Right kidney (tissue), 1 donor: ENCODE measurements at regions not wholly inside any gene's neighbourhood (a gene's known extent, or its start where the extent isn't known, plus 50 kb on each side); places are given as distances from the start of the nearest gene placed in this dataset.

ENCODE experiments used
- DNase-seq: peaks from one replicate; pipeline ENCODE4 v3.0.0-alpha.2; 2016

DNA sequence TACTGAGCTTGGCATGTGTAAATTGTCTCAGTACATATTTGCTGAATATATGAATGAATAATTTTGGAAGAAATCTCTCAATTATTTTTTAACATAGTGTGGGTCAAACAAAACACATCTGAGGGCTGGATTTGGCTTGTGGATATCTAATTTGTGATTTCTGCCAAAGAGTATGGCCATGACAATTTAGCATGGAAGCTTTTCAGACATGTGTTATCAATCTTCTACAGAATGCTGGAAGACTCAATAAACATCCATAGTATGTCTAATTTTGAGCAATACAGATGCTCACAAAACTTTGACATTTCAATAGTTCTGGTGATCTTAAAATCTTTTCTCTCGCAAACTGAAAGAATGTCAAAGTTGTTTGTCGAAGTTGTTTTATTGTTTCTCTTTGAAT is 214.1 kb upstream of the ANKH start:
- DNase-seq: no peak

DNA sequence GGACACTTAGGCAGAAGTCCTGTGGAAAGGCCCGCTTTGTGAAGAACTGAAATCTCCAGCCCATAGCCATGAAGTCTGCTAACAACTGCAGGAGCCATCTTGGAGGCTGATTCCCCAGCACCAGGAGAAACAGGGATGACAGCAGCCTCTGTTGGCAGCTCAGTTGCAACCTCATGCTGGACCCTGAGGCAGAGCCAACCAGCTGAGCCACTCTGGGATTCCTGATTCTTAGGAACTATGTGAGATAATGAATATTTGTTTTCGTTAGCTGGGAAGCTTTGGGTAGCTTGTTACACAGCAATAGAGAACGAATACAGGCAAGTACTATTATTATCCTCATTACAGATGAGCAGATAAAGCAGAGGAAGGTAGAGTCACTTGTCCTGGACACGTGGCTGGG is 210.5 kb upstream of the ANKH start:
- no peak for DNase-seq

DNA sequence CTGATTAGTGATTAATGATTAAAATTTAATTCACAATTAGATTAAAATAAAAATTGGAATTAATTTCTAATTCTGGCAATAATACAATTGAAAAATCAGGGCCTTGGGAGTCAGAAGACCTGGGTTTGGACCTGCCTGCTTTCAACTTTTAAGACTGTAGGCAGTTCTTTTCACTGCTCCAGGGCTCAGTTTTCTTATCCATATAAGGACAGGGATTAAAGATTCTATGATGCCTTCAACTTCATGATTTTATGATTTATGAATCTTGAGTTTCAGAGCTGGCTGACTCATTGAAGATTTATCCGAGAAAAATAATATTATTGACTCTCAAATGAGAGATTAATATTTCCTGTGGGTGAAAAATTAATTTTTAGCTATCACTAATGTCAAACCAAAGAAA is 208.6 kb upstream of the ANKH start:
- no peak for DNase-seq

DNA sequence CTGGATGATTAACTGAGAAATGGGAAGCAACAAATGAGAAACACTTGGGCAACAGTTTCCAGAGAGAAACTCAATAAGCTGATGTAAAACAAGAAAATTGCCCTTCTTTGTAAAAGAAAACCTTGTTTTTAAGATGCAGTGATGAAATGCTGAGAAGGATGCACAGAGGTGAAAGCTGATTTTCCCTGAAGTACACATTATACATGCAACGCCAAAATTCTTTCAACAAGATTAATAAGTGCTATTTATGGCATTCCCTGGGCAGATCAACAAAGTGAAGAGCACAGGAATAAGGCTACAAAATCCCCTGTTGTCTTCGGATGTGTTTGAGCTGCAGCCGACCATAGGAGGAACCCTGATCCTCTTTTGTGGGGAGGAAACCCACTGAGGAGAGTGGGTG is 208.0 kb upstream of the ANKH start:
- no peak for DNase-seq

DNA sequence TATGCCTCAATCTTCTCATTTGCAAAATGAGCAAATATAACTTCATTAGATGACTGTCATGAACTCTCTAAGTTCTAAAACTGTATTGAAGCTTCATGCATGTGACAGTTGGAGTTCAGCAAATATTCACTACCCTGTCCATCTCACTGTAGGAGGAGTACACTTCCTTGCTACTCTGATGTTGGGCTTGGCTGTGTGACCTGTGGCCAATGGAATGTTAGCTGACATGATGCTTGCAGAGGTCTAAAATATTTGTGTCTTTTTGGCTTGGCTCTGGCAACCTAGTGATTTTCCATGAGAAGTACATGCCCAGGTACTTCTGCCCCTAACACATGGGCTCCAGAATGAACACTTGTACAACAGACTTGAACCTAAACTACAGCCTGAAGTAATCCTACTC is 203.1 kb upstream of the ANKH start:
- DNase-seq: no peak

DNA sequence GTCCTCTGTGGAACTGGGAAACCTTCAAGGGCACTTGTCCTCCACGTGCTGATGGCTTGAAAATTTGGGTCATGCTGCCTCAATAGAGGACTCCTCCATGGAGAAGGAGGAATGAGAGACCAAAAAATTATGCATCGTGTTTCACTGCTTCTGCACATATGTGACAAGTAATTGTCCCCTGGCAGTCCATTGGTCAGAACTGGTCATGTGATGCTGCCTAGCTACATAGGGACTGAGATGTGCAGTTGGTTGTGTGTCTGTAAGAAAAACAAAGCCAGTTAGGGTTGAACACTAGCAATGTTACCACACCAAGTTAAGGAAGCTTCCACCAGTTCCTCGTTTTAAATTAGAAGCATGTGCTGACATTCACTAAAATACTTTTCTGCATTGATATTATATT is 201.9 kb upstream of the ANKH start:
- DNase-seq: no peak

DNA sequence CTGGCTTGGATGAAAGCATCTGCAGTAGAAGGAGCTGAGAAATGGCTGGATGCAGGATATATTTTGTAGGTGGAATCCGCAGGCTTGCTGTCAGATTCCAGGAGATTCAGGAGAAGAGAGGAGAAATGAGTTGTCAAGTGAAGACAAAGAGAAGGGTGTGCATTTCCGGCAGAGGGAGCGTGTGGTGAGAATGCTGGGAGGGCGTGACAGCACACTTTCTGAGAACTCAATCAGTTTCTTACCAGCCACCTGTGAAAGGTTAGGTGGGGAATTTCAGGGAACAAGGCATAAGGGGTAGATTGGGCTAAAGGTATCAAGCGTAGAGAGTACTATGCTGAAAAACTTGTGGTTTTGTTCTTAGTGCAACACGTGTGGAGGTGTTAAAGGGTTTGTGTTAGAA is 199.3 kb upstream of the ANKH start:
- DNase-seq: no peak

DNA sequence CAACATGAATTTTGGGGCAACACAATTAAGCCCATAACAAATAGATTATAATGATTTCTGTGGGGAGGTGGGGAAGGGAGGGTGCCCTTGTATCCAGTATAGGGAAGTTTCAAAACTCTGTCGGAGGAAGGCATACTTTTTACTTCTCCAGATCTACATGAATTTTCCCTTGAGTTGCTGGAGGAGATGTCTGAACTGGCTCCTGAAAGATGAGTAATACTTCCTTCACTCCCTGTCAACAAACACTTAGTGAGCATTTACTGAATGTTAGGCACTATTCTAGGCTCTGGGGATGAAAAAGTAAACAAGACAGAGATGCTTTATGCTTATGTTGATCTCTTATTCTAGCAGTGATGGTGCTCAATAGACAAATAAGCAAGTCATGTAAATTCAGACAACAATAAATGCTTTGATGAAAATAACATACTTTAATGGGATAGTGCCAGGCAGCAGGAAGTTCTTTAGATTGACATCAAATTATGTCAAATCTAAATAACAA is 197.9 kb upstream of the ANKH start:
- no peak for DNase-seq

DNA sequence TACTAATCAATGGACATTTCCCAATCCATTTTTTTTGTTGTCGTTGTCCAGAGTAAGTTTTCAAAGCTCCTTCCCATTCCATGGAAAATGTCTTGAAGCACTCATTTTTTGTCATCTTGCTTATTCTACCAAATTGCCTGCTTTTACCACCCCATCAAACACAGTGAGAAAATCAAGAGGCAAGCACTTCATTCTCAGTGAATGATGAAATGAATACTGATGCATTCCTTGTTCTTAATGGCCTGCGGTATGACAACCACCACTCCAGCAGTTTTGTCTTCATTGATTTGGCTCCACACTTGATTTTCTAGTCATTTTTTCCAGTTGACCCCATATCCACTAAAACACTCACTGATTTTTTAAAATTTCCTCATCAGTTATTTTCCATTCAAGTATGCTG is 193.5 kb upstream of the ANKH start:
- DNase-seq: no peak

DNA sequence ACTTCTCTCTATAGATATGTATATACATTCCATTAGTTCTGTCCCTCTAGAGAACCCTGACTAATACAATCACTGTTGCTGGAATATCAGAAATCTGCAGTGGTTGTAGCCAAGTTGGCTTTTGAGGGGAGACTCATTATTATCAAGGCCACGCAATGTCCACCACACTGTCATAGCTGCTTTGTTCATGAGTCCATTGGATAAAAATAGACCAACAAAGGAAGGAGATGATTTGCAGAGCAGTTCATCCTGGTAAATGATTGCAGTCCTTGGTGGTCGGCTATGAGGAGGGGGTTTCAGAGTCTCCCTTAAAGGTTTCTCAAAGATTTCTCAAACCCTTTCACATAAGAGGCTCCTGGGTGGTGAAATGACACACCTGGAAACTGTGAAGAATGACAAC is 192.8 kb upstream of the ANKH start:
- no peak for DNase-seq

DNA sequence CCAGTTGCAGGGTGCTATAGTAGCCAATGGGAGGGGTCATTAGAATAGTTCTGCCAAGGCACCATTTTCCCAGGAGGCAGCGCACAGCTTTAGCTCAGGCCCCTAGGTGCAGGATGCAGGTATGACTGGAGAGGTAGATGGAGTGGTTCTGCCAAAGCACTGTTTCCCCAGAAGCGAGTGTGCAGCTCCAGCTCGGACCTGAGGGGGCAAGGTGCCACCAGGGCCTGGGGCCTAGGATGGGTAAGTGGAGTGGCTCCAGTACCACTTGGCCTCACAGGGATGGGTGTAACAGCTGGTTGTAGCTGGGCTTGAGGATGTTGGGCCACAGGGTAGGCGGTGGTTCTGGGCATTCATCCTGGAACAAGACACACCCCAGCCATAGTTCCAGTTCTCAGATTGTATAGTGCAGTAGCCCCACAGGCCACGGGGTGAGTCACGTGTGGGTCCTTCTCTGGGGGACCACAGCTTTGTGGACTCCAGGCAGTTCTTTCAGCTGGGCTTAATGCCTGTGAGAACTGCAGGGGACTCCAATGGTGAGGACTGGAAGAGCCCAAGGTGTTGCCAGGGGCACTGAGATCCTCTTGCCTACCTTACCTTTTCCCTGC is 185.5 kb upstream of the ANKH start:
- no peak for DNase-seq

DNA sequence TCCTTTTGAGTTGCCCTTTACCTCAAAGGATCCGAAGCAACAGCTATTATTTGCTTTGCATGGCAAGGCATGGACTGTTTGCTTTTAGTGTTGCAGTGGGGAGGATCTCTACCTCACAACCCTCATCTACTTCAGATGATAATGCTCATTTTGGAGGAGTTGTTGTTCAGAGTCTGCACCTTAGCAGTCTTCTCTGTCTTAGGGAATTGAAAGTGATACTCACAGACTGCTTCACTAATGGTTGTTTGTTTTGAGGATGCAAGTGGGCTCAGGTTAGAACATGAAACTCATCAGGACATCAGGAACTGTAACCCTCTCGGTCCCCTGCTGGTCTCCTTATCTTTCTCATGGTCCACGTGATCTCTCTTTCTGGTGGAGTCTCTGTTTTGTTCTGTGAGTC is 172.9 kb upstream of the ANKH start:
- no peak for DNase-seq

DNA sequence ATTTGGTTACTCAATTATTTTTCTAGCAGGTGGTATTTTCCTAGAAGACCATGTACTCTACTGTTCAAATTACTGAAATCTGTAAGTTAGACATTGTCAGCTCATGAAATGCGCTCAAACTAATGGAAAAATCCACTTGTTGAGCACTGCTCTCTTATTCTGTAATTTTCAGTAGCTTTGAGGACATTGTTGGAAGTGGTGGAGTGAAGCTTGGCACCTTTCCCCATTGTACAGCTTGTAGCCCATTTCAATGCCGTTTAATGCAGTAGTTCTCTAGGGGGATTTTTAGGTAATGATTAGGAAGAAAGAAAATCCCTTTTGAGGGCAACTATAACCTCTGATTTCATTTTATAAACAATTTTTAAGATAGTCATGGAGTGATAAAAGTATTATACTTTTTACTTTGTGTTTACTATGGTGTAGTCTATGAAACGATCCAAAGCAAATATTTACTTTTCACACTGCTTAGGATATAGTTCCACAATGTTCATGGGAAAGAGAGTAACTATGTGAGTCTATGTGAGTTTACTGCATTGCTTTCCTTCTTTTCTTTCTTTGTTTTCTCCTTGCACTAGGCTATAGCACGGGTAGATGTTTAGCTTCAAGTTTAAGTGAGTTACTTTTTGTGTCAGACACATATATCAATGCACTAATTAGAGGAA is 165.8 kb upstream of the ANKH start:
- no peak for DNase-seq

DNA sequence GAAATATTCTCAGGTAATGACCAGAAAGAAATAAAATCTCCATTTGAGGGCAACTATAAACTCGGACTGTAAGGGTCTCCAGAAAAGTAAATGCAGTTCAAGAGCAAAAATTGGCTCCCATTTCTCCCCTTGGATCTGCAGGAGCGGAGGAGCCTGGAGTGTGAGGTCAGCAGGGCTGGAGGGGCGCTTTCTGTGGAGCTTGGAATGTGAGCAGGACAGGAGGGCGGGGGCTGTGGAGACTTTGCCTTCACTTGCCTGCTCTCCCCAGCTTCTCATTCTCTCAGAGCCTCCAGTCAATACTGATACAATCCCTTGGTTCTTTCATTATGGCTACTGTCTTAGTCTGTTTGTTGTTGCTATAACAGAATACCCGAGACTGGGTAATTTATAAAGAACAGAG is 162.8 kb upstream of the ANKH start:
- DNase-seq: no peak

DNA sequence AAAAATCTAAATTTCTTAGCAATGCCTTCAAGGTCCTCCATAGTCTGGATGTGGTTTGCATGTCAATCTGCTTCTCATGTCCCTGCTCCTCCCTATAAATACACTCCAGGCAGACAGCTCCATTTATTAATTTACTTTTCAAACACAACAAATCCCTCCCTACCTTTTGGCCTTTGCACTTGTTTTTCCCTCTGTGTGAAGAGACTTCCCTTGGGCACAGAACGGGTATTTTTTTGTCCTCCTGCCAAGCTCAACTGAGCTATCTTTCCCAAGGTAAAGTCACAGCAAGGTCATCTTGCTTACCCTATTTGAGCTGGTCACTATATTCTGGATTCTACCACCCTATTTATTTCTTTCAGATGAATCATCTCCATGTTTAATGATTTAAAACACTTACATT is 159.6 kb upstream of the ANKH start:
- no peak for DNase-seq

DNA sequence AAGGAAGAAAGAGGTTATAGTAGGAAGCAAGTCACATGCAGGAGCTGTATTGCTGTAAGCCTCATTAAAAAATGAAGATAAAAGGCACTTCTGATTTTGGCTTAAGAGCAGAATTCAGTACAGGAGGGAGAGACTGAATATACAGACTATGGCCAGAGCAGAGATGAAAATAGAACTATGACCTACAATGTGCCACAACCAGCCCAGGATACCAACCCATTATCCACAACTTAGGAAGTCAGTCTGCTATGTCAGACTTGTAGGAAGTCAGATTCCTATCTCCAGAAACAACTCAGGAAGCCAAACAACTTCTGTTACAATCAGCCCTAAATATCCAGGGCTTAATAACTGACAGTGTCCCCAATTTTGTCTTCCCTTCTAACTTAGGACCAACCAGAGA is 156.2 kb upstream of the ANKH start:
- no peak for DNase-seq

DNA sequence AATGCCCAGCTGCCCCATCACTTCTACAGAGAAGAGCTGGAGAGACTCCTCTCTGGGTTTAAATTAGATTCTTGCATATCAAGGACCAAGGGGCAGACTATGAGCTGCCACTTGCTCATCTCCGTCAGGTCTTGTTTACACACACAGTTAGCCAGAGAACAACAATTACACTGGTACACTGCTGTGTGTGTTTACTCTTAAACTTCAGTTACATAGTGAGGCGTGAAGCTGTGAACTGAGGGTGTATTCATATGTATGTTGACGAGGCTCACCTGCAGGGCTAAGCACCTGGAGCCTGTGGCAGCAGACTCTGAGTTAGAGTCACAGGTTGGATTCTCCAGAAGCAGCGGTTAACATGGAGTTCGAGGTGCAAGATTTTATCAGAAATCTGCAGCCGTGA is 155.4 kb upstream of the ANKH start:
- no peak for DNase-seq

DNA sequence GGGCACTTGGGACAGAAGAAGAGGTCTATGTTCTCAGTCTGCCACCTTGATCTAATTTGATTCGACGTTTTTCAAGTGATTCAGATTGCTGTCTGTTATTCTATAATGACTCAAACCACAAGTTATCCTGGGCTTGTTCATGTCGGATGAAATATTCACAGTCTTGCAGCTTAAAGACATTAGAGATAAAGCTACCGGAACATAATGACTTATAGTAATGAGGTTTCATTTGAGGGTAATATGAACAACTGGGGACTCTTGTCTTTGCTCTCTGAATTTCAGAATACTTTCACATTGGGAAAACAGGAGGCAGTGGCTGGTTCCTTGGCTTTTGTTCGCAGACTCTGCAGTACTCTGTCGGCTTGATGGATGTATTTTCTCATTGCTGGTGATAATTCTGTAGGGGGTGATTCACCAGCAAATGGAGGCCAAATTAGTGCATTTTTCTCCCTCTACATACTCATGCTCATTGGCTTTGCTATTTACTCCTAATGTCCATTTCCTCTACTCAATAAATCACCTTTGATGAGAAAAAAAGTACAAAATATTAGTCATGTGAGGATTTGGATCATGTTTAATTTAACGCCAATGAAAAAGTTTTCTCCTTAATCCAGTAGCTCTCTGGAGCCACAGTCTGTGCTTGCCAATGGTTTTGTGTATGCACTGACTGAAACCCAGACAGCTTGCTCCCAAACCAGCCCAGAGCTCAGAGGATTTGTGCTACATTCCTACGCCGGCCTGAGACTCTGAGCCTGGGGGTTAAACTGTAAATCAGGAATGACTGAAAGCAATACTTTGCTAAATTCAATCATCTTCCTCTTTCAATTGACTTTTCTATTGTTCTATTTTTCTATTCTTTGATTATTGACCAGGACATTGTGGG is 154.7 kb upstream of the ANKH start:
- DNase-seq: no peak

DNA sequence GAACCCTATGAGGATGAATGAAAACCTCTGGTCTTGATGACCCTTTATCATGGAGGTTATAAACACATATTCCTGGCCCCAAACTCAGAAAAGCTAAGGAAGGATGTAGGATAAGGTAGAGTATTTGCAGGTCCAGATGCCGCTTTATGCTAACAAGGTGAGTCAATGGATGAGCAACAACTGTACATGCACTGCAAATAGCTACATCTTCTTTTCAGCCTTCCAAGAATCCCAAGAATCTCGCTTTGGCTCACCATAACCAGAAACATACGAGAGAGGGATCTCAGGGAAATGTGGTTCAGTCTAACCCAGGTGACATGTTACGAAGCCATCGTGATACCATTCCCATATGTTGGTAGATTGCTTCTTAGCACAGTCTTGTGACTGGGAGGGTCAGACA is 152.3 kb upstream of the ANKH start:
- no peak for DNase-seq

DNA sequence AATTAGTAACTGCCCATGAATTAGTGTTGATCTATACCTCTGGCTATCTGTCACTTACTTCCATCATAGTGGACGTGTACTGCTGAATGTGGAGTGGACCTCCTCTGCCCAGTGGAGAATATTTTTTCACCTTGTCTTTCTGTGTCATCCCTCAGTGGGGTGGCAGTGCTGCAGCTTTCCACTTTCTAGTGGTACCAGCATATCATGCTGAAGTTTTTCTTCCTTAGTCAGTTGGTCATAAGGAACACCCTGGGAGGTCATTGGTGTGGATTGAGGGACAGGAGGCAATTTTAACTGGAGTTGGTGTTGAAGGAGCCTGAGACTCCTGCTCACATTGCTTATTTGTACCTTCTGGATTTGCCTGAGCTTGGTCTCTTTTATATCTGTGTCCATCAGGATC is 151.7 kb upstream of the ANKH start:
- no peak for DNase-seq

DNA sequence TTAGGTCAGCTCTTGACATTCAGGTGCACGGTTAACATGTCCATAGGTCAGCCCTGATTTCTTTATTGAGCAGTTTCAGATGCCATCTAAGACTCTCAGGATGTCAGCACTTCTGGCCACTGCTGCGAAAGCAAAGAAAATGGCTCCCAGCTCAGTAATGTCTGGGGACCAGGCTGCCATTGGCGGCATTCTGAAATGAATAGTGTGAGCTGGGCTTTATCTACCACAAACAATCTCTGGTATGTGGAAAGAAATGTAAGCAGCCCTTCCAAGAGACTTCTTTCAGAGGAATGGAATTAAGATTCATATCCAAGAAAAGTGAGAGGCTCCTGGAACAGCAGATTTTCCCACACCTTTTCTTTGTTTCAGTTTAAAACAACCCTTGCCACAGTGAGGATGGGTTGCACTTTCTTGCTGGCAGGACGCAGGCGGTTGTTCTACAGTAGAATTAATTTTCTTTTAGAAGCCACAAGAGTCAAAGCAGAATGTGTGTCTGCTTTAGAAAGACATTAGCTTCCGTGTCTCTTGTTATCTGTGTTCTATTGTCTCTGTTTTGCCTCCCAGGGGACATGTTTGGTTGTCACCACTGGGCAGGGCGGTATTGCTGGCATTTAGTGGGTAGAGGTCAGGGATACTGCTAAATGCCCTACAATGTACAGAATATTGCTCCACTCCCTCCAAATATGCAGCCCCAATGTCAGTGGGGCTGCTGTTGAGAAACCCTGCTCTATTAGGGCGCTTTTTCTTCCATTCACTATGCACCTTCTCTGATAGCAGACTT is 149.9 kb upstream of the ANKH start:
- no peak for DNase-seq

DNA sequence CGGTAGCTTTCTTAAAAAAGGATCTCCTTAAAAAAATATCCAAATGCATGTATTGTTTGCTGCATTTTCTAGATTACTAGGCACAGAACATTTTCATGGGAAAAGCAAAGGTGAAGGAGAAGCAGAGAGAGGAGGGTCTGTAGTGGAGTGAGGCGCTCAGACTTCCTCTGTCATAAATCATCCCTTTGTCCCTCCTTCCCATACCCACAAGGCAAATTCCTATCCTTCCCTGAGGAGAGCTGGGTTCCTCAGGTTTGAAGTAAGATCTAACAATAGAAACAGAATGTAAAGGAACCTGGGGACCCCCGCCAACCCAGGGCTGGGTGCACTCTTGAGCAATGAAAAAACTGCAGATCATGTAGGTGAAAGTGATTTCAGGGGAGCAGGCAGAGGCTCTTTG is 149.2 kb upstream of the ANKH start:
- no peak for DNase-seq

DNA sequence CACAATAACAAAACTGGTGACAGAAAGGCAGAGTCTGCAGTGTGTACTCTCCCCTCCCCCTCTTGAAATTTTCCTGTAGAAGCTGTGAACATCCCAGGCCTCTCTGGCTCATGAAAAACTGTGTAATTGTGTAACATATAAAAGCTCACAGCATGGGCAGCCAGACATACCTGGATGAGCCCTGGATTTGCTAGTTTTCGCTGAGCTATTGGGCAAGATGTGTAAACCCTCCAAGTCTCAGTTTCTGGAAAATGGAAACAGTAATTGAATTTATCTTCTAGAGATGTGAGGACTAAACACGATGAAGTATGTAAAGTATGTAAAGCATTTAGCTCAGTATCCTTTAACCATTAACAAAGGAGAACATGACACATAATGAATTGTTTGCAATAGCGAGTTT is 143.2 kb upstream of the ANKH start:
- DNase-seq: no peak
